Mesenteric fat pad (tissue), 1 donor: ENCODE measurements at regions not wholly inside any gene's neighbourhood (a gene's known extent, or its start where the extent isn't known, plus 50 kb on each side); places are given as distances from the start of the nearest gene placed in this dataset.
"Not testable (repeated sequence)": the region's sequence is repeated elsewhere in the genome, so short reads cannot be mapped to it uniquely, and the experiment has no call there.

Source experiments
- DNase-seq: peaks from one replicate; pipeline ENCODE4 v3.0.0-alpha.2; 2020; ENCODE audit warnings: low spot score
- donor health status: DM: yes; HTN: yes; CAD: no.

DNA sequence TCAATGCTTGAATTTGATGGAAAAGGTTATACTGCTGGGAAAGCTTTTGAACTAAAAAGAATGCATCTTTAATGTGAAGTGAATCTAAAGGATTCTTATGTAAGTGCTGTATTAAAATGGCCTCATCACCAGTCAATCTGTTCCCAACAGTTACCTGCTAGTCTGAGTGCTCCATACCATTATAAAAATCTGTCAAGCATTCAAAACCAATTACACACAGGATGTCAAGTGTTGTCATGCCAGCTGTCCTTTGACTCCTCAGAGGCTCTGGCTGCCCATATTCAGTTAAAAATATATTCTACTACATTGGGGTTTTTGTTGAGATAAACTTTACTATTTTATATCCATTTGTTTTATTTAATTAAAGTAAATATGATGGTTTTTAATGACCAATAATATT, 1587.7 kb downstream of the AMY1C start:
- no peak for DNase-seq

DNA sequence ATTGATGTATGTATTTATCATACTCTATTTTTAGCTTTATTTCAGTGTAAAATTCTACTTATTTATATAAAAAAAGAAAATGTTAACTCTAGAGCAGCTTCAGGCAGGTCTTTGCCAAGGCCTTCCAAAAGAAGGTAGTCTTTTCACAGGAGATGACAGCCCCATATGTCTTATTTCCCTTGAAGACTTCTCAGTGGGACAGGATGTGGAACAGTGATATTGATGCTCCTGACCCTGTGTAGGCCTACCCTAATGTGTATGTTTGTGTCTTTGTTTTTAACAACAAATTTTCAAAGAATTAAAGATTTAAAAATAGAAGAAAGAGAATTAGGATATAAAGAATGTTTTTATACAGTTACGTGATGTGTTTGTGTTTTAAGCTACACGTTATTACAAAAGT, 1593.6 kb downstream of the AMY1C start:
- no peak for DNase-seq

DNA sequence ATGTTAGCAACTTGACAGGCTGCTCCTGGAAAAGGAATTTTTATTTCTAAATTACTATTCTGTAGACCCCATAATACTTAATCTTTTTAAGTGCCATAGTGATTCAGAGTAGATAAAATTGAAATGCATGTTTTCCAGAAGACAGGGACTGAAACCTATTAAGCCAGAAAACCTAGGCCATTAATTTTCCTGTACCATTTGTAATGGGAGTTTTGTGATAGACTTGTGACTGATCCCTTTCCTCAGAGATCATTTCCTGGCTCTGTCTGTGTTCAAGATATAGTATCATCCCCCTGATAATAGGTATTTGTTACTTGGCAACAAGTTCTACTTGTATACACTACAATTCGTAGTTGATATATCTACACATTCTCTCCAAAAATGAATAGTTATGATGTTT, 1609.8 kb downstream of the AMY1C start:
- no peak for DNase-seq

DNA sequence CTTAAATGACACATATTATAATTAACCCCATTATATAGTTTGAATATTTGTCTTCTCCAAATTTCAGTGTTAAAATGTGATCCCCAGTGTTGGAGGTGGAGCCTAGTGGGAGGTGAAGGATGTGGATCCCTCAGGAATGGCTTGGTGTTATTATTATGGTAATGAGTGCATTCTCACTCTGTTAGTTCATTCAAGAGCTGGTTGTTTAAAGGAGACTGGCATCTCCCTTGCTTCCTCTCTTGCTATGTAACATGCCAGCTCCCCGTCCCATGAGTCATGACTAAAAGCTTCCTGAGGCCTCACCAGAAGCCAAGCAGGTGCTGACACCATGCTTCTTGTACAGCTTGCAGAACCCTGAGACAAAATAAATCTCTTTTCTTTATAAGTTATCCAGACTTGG, 1612.7 kb downstream of the AMY1C start:
- DNase-seq = no peak

DNA sequence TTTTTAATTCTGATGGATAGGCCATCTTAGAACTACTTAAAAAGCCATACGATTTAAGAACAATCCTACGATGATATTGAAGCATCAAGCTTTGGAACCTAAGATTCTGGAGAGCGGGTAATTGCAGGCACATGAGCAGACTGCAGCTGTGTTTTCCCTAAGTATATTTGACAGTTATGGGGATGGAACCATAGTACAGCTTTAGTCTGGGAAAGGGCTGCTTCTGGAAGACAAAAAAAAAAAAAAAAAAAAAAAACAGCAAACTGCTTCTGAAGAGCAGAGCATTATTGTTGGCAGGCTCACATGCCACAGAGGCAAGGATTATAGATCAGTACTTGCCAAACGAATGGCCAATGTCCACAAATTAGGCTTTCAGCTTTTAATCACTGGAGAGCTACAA, 1618.7 kb downstream of the AMY1C start:
- no peak for DNase-seq

DNA sequence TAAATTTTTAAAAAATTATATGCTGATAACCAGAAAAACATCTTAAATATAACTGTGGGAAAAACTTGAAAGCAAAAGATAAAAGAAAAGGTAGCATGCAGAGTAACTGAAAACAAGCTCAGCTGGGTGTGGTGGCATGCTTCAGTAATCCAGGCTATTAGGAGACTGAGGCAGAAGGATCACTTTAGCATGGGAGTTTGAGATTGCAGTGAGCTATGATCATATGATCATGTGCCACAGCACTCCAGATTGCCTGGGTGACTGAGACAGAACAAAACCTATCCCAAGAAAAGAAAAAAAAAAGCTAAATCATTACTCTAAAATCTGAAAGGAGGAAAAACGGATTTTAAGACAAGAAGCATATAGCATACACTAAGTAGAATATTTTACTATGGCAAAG, 1624.0 kb downstream of the AMY1C start:
- DNase-seq = no peak

DNA sequence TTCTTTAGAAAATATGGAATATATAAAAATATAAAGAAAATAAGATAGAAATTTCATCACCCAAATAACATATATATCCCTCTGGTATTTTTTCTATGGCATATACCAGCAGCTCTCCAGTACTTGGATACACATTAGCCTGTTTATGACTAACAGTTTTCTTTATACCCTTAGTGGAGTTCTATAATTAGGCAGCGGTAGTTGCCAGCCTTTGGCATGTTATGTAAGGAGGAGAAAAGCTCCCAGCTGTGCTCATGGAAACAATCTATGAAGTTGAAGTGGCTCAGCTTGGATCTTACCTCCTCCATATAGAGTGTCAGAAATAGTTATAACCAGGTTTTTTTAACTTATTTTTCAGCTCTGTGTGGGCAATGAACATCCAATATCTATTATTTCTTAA, 1636.8 kb downstream of the AMY1C start:
- DNase-seq = no peak

DNA sequence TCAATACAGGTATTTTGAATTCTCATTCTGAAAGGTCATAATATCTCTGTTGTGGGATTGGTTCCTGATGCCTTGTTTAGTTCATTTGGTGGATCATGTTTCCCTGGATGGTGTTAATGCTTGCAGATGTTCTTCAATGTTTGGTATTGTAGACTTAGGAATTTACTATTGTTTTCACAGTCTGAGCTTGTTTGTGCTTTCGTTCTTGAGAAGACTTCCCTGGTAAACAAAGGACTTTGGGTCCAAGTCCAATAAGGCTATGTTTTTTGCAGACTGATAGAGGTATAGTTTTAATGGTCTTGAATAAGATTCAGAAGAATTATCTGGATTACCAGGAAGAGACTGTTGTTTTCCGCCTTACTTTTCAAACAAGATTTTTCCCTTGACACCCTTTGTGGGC, 1646.3 kb downstream of the AMY1C start:
- DNase-seq = no peak

DNA sequence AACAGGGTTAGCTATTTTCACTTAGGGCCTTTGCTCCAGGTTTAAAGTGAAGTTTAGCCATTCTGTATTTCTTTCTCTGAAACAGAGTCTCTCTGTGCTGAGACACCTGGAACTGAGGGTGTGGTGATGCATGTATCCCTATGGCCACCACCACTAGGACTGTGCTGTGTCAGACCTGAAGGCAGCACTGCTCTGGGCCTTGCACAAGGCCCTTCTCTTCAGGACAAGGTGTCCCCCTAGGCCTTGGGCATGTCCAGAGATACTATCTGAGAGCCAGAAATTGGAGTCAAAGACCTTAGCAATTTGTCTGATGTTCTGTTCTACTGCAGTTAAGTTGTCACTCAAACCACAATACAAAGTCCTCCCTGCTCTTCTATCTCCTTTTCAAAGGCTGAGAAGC, 1649.2 kb downstream of the AMY1C start:
- no peak for DNase-seq

DNA sequence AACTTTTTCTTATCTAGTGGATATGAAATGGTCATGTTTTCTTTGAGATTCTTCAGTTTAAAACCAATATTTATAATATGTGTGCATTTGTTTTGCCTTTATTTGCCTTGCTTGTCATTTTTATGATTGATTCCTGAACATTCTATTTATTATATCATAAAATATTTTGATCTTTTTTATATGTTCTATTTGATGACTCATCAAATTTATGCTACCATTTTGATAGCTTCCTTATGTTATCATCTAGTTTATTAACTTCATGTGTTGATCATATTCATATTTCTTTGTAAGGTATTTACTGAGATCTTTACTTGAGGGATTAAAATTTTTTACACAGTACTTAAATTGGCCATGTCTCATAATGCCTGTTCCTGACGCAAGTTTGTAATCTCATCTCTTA, 1650.0 kb downstream of the AMY1C start:
- no peak for DNase-seq

DNA sequence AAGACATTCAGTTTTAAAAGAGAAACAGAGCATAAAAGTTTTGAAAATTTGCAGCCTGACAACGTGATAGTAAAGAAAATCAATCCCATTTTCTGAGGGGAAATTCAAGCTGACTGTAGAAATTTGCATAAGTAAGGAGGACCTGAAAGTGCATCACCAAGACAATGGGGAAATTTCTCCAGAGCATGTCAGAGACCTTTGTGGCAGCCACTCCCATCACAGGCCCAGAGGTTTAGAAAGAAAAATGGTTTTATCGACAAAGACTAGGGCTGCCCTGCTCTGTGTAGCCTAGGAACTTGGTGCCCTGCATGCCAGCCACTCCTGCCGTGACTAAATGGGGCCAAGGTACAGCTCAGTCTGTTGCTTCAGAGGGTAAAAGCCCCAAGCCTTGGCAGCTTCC, 1640.2 kb upstream of the PRMT6 start:
- DNase-seq = no peak

DNA sequence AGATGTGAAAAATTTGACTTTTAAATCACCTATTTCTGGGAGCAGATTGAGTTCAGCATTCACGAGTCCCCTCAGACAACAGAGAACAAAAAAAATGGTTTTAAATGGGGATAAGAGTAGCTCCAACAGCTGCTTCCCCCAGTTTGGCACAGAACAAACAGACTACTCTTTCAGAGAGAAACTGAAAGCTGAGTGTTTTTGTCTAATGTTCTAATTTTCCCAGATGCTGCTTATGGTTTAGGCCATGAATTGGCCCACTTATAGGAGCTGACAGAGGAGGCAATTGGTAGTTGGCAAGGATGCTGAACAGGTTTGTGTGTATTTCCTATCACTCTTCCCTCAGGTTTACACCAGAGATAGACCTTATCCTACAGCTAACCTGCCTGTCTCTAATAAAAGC, 1637.4 kb upstream of the PRMT6 start:
- no peak for DNase-seq

DNA sequence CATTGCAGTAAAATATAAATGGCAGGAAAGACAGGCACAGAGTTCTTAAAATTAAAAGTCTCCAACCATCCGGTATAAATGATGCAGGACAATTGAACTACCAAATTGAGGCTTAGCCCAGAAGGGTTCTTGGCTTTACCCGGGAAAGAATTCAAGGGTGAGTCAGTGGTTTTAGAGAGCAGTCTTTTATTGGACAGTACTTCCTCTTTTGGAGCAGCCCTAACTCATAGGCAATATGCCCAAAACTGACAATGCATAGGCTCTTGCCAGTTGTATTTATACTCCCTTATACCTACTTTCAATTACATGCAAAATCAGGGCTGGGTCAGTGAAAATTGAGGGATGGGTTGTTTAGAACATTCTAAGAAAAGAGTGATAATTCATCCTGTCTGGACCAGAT, 1628.9 kb upstream of the PRMT6 start:
- no peak for DNase-seq

DNA sequence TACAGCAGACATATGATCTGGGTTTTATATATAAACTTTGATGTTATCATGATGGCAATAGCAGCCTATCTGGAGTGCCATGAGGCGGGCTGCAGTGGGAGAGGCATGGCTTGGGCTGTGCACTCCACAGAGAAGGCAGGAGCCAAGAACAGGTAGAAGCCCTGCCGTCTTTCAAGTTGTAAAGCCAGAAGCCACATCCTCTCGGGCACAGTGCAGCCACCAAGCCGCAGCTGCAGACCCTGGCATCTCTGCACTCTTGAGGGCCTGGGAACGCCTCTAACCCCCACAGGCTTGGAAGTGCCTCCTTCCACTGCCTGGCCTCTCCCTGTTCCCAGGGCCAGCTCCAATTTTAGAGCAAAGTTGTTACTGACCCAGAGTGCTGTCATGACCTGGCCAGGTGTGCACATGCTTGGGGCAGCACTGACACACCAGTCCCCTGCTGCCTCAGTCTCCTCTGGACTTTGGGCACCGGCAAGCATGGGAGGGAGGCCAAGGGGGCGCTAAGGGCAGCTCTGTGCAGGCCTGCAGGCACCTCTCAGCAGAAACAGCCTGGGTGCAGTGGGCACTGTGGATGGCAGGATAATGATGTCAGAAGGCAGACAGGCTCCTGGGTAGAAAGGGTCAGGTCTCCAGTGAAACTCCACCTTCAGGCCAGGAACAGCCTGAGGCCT, 1619.8 kb upstream of the PRMT6 start:
- no peak for DNase-seq

DNA sequence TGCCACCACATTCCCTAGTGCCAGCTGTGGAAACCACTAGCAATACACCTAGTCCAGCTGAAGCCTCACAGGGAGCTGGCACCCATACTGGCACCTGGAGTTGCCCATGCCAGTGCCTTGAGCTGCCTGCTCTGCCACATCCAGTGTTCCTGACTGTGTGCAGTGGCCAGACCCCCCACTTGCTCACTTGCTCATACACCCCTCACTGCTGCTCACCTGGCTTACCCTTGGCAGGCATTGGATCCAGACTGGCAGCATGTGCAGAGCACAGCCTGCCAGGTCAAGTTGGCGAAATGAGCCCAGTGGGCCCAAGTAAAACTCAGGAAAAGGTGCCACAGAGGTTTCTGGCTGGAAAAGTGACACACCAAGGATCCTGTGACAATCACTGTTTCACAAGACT, 1618.6 kb upstream of the PRMT6 start:
- DNase-seq = no peak

DNA sequence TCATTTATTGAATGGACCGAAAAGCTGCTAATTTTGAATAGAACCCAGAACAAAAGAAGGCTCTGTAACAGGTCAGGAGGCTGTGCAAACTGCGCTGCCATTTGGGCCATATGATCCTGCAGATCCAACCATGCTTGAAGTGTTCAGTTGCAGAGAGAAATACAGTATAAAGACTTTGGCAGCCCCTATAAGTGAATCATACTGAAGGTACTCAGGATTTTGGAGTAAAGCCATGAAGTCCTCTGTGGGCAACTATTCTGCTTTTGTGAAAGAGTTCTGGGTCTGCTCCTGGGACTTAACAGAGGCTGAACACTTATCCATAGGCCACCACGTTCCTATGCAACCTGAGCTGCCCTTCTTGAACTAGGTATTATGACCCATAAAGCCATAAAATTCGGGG, 1613.6 kb upstream of the PRMT6 start:
- no peak for DNase-seq

DNA sequence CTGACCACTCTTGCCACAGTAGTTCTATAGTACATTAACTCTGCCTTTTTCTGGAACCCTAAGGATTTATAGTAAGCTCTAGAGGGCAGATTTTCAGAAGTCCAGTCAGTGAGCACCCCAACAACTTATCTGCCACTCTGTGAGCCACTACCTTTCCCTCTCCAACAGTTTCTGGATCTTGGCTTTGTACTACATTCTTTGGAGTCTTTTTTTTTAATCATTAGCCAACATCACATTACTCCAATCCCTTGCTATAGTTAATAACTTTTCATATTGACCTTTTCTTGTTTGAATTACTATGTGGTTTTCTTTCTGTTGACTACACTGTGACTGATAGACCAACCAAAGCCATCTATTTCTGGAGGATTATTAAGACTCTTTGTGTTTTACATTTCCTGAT, 1596.7 kb upstream of the PRMT6 start:
- DNase-seq = no peak

DNA sequence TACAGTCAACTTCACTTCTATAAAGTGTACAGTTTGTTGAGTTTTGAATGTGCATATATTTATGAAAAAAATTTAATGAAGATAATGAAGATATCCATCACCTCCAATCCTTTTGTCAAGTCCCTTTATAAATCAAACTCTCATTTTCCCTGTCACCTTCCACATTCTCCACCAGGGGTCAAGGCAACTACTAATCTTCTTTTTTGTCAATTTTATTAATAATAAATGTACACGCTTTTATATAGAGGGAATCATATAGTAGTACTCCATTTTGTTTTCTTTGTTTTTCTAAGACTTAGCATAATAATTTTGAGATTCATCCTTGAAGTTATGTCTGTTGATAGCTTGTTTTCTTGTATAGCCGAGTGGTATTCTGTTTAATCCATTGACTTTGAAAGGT, 1594.2 kb upstream of the PRMT6 start:
- DNase-seq = no peak

DNA sequence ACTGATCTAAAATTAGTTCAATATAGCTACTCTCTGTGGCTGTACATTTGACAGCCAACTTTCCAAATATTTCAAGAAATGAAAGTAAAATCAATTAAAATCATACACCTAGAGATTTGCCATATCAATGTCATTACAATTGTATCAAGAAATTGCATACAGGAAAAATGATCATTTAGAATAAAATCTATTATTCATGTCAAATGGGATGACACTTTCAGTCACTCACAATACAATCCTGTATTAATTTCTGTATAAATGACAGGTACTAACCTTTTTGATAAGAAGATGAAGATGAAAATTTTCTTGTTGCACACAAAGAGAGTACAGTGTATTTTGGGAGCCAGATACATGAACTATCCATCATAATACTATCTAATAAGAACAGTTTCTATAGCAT, 1588.9 kb upstream of the PRMT6 start:
- DNase-seq = no peak

DNA sequence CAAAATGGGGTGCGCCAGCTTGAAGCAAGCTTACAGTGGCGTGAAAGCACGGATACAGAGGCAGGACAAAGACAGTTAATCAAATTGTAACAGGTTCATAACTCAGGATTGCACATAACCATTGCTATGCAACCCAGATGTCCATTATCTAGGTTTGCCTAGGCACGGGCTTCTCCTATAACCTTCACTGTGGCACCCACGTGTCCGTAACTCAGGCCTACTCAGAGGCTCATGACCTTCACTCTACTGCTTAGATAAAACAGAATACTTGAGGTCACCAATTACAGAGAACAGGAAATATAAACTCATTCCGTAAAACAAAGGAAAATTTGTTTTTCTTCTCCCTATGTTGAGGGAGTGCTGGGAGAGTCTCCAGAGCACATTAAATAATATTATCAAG, 1585.9 kb upstream of the PRMT6 start:
- not testable (repeated sequence) for DNase-seq

DNA sequence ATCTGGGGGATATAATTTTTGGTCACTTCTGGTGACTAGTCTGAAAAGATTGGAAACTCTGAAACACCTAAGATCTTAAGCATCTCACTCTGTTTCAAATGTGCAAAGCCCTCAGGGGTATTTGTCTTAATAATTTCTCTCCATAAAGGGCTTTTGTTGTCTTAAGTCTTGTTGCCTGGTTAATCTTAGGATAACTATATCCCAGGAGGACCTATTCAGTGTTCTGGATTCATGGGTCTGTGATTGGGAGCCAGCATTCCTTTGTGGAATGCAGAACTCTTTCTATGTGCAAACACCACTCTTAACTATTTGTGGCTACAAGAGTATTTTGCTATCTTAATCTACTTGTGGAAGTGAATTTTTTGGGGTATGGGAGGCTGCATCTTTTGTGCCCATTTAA, 1573.0 kb upstream of the PRMT6 start:
- DNase-seq = no peak

DNA sequence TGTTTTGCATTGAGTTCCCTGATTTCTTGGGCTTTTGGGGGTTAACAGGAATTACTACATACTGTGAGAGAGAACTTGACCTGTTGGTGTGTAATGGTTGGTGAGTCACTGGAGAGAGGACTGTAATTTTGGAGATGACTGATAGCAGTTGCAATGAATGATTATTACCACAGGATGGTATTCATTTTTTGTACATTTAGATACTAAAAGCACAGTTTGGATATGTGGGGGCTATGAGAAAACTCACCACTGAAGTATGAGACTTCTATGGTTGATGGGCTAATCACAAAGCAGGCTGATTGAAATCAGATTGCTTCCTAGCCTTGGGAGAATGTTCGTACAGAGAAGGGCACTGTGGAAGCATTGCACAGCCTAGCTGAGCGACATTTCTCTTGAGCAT, 1571.3 kb upstream of the PRMT6 start:
- no peak for DNase-seq

DNA sequence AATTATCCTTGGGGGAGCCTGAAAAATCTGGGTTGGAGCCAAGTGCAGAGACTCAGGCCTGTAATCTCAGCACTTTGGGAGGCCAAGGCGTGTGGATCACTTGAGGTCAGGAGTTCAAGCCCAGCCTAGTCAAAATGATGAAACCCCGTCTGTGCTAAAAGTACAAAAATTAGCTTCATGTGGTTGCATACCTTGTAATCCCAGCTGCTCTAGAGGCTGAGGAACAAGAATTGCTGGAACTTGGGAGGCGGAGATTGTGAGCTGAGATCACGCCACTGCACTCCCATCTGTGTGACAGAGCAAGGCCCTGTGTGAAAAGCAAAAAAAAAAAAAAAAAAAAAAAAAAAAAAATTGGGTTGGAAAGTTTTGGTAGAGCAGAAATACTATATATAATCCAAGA, 1563.6 kb upstream of the PRMT6 start:
- no peak for DNase-seq

DNA sequence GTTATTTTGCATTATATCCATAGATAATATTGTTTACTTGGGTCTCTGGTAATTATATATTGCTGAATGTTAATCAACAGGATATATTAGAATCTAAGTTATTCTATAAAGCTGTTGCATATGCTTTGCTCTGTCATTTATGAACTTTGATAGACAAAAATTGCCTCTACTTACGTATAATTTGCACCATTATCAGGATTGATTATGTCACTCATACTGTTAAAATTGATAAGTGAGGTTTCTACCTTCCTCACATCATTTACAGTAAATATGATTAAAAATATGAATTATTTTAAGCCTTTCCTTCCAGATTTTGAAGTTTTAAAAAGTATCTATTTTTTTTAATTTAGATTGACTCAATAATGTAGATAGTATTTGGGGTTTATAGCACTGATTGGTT, 1540.4 kb upstream of the PRMT6 start:
- DNase-seq = no peak
